K562 (cell line): ENCODE measurements at regions not wholly inside any gene's neighbourhood (a gene's known extent, or its start where the extent isn't known, plus 50 kb on each side); places are given as distances from the start of the nearest gene placed in this dataset.

Source experiments
- ARHGAP35 ChIP-seq: fragments of 450-650 bp; IDR thresholded peaks from 2 replicates; pipeline ENCODE4 v1.6.1; 2018; ENCODE audit not compliant: partially characterized antibody
- CTBP1 ChIP-seq: fragments of 450-650 bp; IDR thresholded peaks from 2 replicates; pipeline ENCODE4 v1.6.1; 2016; ENCODE audit warnings: borderline replicate concordance
- DDX20 ChIP-seq: fragments of 450-650 bp; IDR thresholded peaks from 2 replicates; pipeline ENCODE4 v1.6.1; 2016; ENCODE audit warnings: missing genetic modification characterization, low read depth, mild to moderate bottlenecking, missing compliant biosample characterization, moderate library complexity
- E2F3 ChIP-seq: fragments of 250-450 bp; sonication (Bioruptor Pico); IDR thresholded peaks from 2 replicates; pipeline ENCODE4 v1.4.0; 2020; ENCODE audit warnings: mild to moderate bottlenecking
- POLR2G ChIP-seq: fragments of 200-400 bp; formaldehyde crosslinking; IDR thresholded peaks from 2 replicates; pipeline ENCODE4 v1.6.1; 2017; ENCODE audit warnings: low read depth, mild to moderate bottlenecking, antibody characterized with exemption, low read length, moderate library complexity
- TAL1 ChIP-seq: fragments of 450-650 bp; IDR thresholded peaks from 2 replicates; pipeline ENCODE4 v1.6.1; 2016; ENCODE audit warnings: mild to moderate bottlenecking
- ZBED1 ChIP-seq: IDR thresholded peaks from 2 replicates; pipeline ENCODE4 v1.6.1; 2014
- ZNF197 ChIP-seq: fragments of 200-800 bp; sonication (Bioruptor generic); IDR thresholded peaks from 2 replicates; pipeline ENCODE4 v1.6.1; 2016; ENCODE audit warnings: low read depth, missing genetic modification characterization, missing compliant biosample characterization
- TF ChIP-seq, protein P1 (sequence below), 3 experiments: fragments of 200-800 bp in 1 of 3; fragments of 250-450 bp in 1 of 3; fragments of 450-650 bp in 1 of 3; sonication (Bioruptor Pico) in 1 of 3; sonication (Bioruptor generic) in 1 of 3; formaldehyde crosslinking in 1 of 3; IDR thresholded peaks; 2 replicates each; pipeline versions ENCODE4 v1.6.1 to v1.8.0; 2016 to 2022; ENCODE audit warnings: mild to moderate bottlenecking in 2 of 3, missing genetic modification characterization in 2 of 3, missing compliant biosample characterization in 1 of 3, moderate library complexity in 1 of 3
- TF ChIP-seq, protein P2 (sequence below): fragments of 250-450 bp; sonication (Bioruptor Pico); IDR thresholded peaks from 2 replicates; pipeline ENCODE4 v1.4.0; 2020; ENCODE audit warnings: mild to moderate bottlenecking
- TF ChIP-seq, protein P3 (sequence below): fragments of 250-450 bp; sonication (Bioruptor Pico); IDR thresholded peaks from 2 replicates; pipeline ENCODE4 v1.5.0; 2021
- TF ChIP-seq, protein P4 (sequence below): IDR thresholded peaks from 2 replicates; pipeline ENCODE4 v1.6.1; 2012; ENCODE audit warnings: low read depth, low read length, improper control_type of control experiment, borderline replicate concordance
- TF ChIP-seq, protein P5 (sequence below), 2 experiments: IDR thresholded peaks; 2 replicates each; pipeline ENCODE4 v1.6.1; 2012; ENCODE audit warnings: improper control_type of control experiment in 2 of 2, low read depth in 2 of 2, low read length in 2 of 2, borderline replicate concordance in 1 of 2
- TF ChIP-seq, protein P6 (sequence below): fragments of 250-450 bp; sonication (Bioruptor Pico); IDR thresholded peaks from 2 replicates; pipeline ENCODE4 v1.8.0; 2022; ENCODE audit warnings: inconsistent platforms, mild to moderate bottlenecking, moderate library complexity, borderline replicate concordance

DNA sequence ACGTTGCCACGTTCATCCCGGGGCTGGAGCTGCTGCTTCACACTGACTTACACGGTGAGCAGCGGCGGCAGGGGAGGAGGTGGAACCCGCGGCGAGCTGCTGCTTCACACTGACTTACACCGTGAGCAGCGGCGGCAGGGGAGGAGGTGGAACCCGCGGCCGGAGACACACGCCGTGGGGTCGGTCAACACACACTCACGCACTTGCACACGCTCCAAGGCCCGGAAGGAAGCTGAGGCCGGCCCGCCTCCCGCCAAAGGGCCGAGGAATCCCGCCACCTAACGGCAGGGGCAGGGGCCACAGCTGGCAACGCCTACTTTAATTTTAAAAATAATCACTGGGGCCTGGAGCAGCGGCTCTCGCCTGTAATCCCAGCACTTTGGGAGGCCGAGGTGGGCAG, 94.4 kb upstream of the FOXC1 start (continued):
- TF ChIP-seq, protein P1, sequence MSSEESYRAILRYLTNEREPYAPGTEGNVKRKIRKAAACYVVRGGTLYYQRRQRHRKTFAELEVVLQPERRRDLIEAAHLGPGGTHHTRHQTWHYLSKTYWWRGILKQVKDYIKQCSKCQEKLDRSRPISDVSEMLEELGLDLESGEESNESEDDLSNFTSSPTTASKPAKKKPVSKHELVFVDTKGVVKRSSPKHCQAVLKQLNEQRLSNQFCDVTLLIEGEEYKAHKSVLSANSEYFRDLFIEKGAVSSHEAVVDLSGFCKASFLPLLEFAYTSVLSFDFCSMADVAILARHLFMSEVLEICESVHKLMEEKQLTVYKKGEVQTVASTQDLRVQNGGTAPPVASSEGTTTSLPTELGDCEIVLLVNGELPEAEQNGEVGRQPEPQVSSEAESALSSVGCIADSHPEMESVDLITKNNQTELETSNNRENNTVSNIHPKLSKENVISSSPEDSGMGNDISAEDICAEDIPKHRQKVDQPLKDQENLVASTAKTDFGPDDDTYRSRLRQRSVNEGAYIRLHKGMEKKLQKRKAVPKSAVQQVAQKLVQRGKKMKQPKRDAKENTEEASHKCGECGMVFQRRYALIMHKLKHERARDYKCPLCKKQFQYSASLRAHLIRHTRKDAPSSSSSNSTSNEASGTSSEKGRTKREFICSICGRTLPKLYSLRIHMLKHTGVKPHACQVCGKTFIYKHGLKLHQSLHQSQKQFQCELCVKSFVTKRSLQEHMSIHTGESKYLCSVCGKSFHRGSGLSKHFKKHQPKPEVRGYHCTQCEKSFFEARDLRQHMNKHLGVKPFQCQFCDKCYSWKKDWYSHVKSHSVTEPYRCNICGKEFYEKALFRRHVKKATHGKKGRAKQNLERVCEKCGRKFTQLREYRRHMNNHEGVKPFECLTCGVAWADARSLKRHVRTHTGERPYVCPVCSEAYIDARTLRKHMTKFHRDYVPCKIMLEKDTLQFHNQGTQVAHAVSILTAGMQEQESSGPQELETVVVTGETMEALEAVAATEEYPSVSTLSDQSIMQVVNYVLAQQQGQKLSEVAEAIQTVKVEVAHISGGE (CRISPR knock-in tag; IDR thresholded peaks at IDR 0.05): peak in 1 of 3 experiments; percentile 47; a peak in 1 of 6 replicates
- TF ChIP-seq ARHGAP35: no peak
- TF ChIP-seq DDX20 (tag): no peak
- TF ChIP-seq E2F3 (CRISPR knock-in tag): 0 out of 2 replicates have a peak, but pooled peaks have one; percentile 51
- no peak for TF ChIP-seq ZBED1
- TF ChIP-seq, protein P2, sequence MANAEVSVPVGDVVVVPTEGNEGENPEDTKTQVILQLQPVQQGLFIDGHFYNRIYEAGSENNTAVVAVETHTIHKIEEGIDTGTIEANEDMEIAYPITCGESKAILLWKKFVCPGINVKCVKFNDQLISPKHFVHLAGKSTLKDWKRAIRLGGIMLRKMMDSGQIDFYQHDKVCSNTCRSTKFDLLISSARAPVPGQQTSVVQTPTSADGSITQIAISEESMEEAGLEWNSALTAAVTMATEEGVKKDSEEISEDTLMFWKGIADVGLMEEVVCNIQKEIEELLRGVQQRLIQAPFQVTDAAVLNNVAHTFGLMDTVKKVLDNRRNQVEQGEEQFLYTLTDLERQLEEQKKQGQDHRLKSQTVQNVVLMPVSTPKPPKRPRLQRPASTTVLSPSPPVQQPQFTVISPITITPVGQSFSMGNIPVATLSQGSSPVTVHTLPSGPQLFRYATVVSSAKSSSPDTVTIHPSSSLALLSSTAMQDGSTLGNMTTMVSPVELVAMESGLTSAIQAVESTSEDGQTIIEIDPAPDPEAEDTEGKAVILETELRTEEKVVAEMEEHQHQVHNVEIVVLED (CRISPR knock-in tag): no peak
- TF ChIP-seq CTBP1: peak; percentile 51; the same call in 1 of the 2 replicates
- peak; percentile 36; the same call in 1 of the 2 replicates for TF ChIP-seq POLR2G
- no peak for TF ChIP-seq ZNF197 (CRISPR knock-in tag)
- TF ChIP-seq, protein P3, sequence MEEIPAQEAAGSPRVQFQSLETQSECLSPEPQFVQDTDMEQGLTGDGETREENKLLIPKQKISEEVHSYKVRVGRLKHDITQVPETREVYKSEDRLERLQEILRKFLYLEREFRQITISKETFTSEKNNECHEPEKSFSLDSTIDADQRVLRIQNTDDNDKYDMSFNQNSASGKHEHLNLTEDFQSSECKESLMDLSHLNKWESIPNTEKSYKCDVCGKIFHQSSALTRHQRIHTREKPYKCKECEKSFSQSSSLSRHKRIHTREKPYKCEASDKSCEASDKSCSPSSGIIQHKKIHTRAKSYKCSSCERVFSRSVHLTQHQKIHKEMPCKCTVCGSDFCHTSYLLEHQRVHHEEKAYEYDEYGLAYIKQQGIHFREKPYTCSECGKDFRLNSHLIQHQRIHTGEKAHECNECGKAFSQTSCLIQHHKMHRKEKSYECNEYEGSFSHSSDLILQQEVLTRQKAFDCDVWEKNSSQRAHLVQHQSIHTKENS (CRISPR knock-in tag): no peak
- TF ChIP-seq TAL1: no peak
- TF ChIP-seq, protein P4, sequence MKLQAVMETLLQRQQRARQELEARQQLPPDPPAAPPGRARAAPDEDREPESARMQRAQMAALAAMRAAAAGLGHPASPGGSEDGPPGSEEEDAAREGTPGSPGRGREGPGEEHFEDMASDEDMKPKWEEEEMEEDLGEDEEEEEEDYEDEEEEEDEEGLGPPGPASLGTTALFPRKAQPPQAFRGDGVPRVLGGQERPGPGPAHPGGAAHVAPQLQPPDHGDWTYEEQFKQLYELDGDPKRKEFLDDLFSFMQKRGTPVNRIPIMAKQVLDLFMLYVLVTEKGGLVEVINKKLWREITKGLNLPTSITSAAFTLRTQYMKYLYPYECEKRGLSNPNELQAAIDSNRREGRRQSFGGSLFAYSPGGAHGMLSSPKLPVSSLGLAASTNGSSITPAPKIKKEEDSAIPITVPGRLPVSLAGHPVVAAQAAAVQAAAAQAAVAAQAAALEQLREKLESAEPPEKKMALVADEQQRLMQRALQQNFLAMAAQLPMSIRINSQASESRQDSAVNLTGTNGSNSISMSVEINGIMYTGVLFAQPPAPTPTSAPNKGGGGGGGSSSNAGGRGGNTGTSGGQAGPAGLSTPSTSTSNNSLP: peak; percentile 25; the same call in 1 of the 2 replicates
- TF ChIP-seq, protein P5, sequence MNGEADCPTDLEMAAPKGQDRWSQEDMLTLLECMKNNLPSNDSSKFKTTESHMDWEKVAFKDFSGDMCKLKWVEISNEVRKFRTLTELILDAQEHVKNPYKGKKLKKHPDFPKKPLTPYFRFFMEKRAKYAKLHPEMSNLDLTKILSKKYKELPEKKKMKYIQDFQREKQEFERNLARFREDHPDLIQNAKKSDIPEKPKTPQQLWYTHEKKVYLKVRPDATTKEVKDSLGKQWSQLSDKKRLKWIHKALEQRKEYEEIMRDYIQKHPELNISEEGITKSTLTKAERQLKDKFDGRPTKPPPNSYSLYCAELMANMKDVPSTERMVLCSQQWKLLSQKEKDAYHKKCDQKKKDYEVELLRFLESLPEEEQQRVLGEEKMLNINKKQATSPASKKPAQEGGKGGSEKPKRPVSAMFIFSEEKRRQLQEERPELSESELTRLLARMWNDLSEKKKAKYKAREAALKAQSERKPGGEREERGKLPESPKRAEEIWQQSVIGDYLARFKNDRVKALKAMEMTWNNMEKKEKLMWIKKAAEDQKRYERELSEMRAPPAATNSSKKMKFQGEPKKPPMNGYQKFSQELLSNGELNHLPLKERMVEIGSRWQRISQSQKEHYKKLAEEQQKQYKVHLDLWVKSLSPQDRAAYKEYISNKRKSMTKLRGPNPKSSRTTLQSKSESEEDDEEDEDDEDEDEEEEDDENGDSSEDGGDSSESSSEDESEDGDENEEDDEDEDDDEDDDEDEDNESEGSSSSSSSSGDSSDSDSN (IDR thresholded peaks at IDR 0.05; ENCODE audit: borderline replicate concordance in 1 of 2, low read depth in 2 of 2, low read length in 2 of 2): 0 out of 4 replicates have a peak, but pooled peaks of 1 of the 2 experiments have one; percentile 27
- TF ChIP-seq, protein P6, sequence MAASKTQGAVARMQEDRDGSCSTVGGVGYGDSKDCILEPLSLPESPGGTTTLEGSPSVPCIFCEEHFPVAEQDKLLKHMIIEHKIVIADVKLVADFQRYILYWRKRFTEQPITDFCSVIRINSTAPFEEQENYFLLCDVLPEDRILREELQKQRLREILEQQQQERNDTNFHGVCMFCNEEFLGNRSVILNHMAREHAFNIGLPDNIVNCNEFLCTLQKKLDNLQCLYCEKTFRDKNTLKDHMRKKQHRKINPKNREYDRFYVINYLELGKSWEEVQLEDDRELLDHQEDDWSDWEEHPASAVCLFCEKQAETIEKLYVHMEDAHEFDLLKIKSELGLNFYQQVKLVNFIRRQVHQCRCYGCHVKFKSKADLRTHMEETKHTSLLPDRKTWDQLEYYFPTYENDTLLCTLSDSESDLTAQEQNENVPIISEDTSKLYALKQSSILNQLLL (CRISPR knock-in tag): no peak
